ENCODE measurements at regions not wholly inside any gene's neighbourhood (a gene's known extent, or its start where the extent isn't known, plus 50 kb on each side); places are given as distances from the start of the nearest gene placed in this dataset.

DNA sequence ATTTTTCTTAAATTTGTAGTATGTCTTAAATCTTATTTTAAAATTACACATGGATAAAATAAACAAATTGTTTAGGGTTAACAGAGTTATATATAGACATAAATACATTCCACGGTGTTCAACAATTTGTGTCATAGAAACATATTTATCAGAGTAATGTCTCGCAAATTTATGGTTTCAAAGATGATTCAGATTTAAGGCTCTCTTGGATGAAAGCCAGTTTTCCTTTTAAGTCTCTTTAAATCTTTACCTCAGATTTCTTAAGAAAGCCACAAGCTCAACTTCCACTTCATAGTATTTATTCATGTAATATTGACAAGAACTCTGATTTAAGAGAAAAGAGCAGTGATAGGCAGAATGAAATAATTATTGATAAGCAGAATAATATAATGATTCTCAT is 1254.8 kb upstream of the ADGRL3 start:
- H3K9me3 Mint-ChIP-seq, result peaks cover 10% of the 10 kb centered on the region
- CTCF ChIA-PET, result no interaction called here
- no peak overlapping the region for H3K4me3 Mint-ChIP-seq
- TF ChIP-seq, protein P1, sequence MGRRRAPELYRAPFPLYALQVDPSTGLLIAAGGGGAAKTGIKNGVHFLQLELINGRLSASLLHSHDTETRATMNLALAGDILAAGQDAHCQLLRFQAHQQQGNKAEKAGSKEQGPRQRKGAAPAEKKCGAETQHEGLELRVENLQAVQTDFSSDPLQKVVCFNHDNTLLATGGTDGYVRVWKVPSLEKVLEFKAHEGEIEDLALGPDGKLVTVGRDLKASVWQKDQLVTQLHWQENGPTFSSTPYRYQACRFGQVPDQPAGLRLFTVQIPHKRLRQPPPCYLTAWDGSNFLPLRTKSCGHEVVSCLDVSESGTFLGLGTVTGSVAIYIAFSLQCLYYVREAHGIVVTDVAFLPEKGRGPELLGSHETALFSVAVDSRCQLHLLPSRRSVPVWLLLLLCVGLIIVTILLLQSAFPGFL (CRISPR knock-in tag; IDR thresholded peaks at IDR 0.05; ENCODE audit: borderline replicate concordance), result no peak
- TF ChIP-seq, protein P2, sequence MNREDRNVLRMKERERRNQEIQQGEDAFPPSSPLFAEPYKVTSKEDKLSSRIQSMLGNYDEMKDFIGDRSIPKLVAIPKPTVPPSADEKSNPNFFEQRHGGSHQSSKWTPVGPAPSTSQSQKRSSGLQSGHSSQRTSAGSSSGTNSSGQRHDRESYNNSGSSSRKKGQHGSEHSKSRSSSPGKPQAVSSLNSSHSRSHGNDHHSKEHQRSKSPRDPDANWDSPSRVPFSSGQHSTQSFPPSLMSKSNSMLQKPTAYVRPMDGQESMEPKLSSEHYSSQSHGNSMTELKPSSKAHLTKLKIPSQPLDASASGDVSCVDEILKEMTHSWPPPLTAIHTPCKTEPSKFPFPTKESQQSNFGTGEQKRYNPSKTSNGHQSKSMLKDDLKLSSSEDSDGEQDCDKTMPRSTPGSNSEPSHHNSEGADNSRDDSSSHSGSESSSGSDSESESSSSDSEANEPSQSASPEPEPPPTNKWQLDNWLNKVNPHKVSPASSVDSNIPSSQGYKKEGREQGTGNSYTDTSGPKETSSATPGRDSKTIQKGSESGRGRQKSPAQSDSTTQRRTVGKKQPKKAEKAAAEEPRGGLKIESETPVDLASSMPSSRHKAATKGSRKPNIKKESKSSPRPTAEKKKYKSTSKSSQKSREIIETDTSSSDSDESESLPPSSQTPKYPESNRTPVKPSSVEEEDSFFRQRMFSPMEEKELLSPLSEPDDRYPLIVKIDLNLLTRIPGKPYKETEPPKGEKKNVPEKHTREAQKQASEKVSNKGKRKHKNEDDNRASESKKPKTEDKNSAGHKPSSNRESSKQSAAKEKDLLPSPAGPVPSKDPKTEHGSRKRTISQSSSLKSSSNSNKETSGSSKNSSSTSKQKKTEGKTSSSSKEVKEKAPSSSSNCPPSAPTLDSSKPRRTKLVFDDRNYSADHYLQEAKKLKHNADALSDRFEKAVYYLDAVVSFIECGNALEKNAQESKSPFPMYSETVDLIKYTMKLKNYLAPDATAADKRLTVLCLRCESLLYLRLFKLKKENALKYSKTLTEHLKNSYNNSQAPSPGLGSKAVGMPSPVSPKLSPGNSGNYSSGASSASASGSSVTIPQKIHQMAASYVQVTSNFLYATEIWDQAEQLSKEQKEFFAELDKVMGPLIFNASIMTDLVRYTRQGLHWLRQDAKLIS (CRISPR knock-in tag; IDR thresholded peaks at IDR 0.05; ENCODE audit: borderline replicate concordance), result no peak
- TF ChIP-seq, protein P3, sequence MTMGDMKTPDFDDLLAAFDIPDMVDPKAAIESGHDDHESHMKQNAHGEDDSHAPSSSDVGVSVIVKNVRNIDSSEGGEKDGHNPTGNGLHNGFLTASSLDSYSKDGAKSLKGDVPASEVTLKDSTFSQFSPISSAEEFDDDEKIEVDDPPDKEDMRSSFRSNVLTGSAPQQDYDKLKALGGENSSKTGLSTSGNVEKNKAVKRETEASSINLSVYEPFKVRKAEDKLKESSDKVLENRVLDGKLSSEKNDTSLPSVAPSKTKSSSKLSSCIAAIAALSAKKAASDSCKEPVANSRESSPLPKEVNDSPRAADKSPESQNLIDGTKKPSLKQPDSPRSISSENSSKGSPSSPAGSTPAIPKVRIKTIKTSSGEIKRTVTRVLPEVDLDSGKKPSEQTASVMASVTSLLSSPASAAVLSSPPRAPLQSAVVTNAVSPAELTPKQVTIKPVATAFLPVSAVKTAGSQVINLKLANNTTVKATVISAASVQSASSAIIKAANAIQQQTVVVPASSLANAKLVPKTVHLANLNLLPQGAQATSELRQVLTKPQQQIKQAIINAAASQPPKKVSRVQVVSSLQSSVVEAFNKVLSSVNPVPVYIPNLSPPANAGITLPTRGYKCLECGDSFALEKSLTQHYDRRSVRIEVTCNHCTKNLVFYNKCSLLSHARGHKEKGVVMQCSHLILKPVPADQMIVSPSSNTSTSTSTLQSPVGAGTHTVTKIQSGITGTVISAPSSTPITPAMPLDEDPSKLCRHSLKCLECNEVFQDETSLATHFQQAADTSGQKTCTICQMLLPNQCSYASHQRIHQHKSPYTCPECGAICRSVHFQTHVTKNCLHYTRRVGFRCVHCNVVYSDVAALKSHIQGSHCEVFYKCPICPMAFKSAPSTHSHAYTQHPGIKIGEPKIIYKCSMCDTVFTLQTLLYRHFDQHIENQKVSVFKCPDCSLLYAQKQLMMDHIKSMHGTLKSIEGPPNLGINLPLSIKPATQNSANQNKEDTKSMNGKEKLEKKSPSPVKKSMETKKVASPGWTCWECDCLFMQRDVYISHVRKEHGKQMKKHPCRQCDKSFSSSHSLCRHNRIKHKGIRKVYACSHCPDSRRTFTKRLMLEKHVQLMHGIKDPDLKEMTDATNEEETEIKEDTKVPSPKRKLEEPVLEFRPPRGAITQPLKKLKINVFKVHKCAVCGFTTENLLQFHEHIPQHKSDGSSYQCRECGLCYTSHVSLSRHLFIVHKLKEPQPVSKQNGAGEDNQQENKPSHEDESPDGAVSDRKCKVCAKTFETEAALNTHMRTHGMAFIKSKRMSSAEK (CRISPR knock-in tag; IDR thresholded peaks at IDR 0.05; ENCODE audit: borderline replicate concordance), result no peak
- no peak for TF ChIP-seq ESRRA (CRISPR knock-in tag; IDR thresholded peaks at IDR 0.05; ENCODE audit: borderline replicate concordance)
- H3K27ac Mint-ChIP-seq, result no peak overlapping the region
- H3K36me3 Mint-ChIP-seq, result no peaks in the 10 kb centered on the region
- no peaks in the 10 kb centered on the region for H3K4me1 Mint-ChIP-seq
- ATAC-seq, result no peak
- no peak for DNase-seq (ENCODE audit: low spot score)
- no peaks in the 10 kb centered on the region; the same call in 1 of the 2 replicates for H3K27me3 Mint-ChIP-seq (ENCODE audit: low read depth)
- POLR2A ChIA-PET, result no interaction called here

DNA sequence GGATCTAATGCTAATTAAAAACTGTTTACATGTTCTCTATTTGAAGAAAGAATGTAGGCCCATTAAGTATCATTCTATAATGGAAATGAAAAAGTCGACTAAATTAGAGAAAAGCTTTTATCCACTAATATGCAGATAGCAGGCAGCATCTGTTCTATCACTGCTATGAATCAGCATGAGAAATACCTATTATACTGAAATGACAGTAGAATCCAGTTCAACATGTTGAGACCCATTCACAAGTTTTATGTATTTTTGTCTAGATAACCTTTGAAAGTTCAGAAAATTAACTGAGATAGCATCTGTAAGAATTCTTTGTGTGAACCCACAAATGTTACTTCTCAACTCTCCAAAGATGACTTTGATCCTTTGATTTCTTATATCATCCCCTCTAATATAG is 1254.4 kb upstream of the ADGRL3 start:
- H3K27ac Mint-ChIP-seq, result no peak overlapping the region
- no peaks in the 10 kb centered on the region; the same call in 1 of the 2 replicates for H3K4me1 Mint-ChIP-seq
- no peak overlapping the region for H3K4me3 Mint-ChIP-seq
- ATAC-seq (no peak), DNase-seq (ENCODE audit: low spot score) (no peak)
- TF ChIP-seq, protein P4, sequence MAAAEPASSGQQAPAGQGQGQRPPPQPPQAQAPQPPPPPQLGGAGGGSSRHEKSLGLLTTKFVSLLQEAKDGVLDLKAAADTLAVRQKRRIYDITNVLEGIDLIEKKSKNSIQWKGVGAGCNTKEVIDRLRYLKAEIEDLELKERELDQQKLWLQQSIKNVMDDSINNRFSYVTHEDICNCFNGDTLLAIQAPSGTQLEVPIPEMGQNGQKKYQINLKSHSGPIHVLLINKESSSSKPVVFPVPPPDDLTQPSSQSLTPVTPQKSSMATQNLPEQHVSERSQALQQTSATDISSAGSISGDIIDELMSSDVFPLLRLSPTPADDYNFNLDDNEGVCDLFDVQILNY (CRISPR knock-in tag; IDR thresholded peaks at IDR 0.05), result no peak
- TF ChIP-seq JUN (CRISPR knock-in tag; IDR thresholded peaks at IDR 0.05) (no peak), ZNF671 (CRISPR knock-in tag; IDR thresholded peaks at IDR 0.05) (no peak), RORB (CRISPR knock-in tag; IDR thresholded peaks at IDR 0.05) (no peak), ZNF219 (CRISPR knock-in tag; IDR thresholded peaks at IDR 0.05; ENCODE audit: borderline replicate concordance) (no peak), NFE2L1 (CRISPR knock-in tag; IDR thresholded peaks at IDR 0.05) (no peak), EMX1 (CRISPR knock-in tag; IDR thresholded peaks at IDR 0.05) (no peak), TEAD4 (CRISPR knock-in tag; IDR thresholded peaks at IDR 0.05) (no peak), FOXJ3 (CRISPR knock-in tag; IDR thresholded peaks at IDR 0.05; ENCODE audit: borderline replicate concordance) (no peak), HMGA2 (CRISPR knock-in tag; IDR thresholded peaks at IDR 0.05) (no peak)
- TF ChIP-seq, protein P3 (CRISPR knock-in tag; IDR thresholded peaks at IDR 0.05; ENCODE audit: borderline replicate concordance), result no peak
- TF ChIP-seq, protein P5, sequence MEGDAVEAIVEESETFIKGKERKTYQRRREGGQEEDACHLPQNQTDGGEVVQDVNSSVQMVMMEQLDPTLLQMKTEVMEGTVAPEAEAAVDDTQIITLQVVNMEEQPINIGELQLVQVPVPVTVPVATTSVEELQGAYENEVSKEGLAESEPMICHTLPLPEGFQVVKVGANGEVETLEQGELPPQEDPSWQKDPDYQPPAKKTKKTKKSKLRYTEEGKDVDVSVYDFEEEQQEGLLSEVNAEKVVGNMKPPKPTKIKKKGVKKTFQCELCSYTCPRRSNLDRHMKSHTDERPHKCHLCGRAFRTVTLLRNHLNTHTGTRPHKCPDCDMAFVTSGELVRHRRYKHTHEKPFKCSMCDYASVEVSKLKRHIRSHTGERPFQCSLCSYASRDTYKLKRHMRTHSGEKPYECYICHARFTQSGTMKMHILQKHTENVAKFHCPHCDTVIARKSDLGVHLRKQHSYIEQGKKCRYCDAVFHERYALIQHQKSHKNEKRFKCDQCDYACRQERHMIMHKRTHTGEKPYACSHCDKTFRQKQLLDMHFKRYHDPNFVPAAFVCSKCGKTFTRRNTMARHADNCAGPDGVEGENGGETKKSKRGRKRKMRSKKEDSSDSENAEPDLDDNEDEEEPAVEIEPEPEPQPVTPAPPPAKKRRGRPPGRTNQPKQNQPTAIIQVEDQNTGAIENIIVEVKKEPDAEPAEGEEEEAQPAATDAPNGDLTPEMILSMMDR (IDR thresholded peaks at IDR 0.05), result no peak
- TF ChIP-seq, protein P6, sequence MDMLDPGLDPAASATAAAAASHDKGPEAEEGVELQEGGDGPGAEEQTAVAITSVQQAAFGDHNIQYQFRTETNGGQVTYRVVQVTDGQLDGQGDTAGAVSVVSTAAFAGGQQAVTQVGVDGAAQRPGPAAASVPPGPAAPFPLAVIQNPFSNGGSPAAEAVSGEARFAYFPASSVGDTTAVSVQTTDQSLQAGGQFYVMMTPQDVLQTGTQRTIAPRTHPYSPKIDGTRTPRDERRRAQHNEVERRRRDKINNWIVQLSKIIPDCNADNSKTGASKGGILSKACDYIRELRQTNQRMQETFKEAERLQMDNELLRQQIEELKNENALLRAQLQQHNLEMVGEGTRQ (CRISPR knock-in tag; IDR thresholded peaks at IDR 0.05), result no peak
- no peaks in the 10 kb centered on the region for H3K36me3 Mint-ChIP-seq
- no peaks in the 10 kb centered on the region; the same call in 1 of the 2 replicates for H3K27me3 Mint-ChIP-seq (ENCODE audit: low read depth)
- ChIA-PET POLR2A (no interaction called here), CTCF (no interaction called here)
- peaks cover 10% of the 10 kb centered on the region for H3K9me3 Mint-ChIP-seq

Data from WTC11 (cell line).